ENCODE measurements at regions not wholly inside any gene's neighbourhood (a gene's known extent, or its start where the extent isn't known, plus 50 kb on each side); places are given as distances from the start of the nearest gene placed in this dataset.

DNA sequence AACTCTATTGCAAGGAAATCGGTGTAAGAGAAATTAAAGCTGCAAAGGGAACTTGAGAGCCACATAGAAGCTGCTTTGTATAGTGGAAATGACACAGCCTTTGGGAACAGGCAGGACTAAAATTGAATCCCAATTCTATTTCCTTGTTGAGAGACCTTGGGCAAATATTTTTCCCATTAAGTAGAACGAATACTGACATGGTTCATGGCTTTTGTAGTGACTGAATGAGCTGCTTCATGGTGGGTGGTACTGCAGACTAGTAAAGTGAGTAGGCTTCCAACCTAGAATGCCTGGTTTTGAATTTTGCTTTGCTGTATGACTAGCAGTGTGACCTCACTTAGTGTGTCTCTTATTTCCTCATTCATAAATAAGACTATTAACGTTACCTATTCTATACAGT is 182.2 kb upstream of the KCNIP4 start:
- TF ChIP-seq CTCF (conservative IDR thresholded peaks at IDR 0.05; ENCODE audit: low read depth, low read length), result no peak
- no peak overlapping the region for H3K4me3 ChIP-seq (ENCODE audit: low read length)
- DNase-seq (ENCODE audit: low read depth), result no peak

GRCh38 chr4:22129454-22130029 is 181.0 kb upstream of the KCNIP4 start:
- DNase-seq (ENCODE audit: low read depth), result peak; percentile 2
- TF ChIP-seq CTCF (conservative IDR thresholded peaks at IDR 0.05; ENCODE audit: low read depth, low read length), result peak; percentile 78
- H3K4me3 ChIP-seq (ENCODE audit: low read length), result no peak overlapping the region

DNA sequence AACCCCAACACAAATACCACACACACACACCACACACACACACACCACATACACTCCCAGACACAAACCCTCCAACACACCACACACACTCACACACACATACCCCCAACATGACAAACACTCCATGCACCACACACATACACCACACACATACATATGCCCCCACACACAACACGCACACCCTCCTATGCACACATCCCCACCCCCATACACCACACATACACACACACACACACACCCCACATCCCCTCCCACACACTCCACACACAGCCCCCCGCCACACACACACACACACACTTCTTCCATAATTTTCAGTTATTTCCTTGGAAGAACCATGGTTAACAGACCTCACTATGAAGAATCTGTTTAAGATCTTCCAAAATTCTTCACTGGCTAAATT is 173.5 kb upstream of the KCNIP4 start:
- no peak for DNase-seq (ENCODE audit: low read depth)
- H3K4me3 ChIP-seq (ENCODE audit: low read length), result no peak overlapping the region
- no peak for TF ChIP-seq CTCF (conservative IDR thresholded peaks at IDR 0.05; ENCODE audit: low read depth, low read length)

GRCh38 chr4:22115262-22115661 is 166.7 kb upstream of the KCNIP4 start:
- no peak overlapping the region for H3K4me3 ChIP-seq (ENCODE audit: low read length)
- no peak for TF ChIP-seq CTCF (conservative IDR thresholded peaks at IDR 0.05; ENCODE audit: low read depth, low read length)
- no peak for DNase-seq (ENCODE audit: low read depth)

DNA sequence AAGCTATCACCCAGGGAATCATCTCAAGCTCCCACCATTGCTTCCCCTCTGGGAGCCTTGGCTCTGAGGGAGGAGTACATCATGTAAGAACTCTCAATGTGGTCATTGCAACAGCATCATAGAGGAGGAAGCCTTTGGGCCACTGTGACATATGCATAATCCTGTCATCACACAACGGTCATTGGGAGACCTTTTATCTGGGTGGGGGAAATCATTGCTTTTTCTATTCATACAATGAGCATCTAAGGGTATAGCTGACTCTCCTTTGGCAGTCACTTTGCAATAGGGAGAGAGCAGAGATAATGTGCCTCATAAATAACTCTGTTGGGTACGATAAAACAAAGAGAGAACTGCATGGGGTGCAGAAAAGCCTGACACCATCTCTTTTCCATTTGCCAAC is 155.2 kb upstream of the KCNIP4 start:
- DNase-seq (ENCODE audit: low read depth), result no peak
- TF ChIP-seq CTCF (conservative IDR thresholded peaks at IDR 0.05; ENCODE audit: low read depth, low read length), result no peak

GRCh38 chr4:22099896-22100295 is 151.3 kb upstream of the KCNIP4 start:
- no peak for DNase-seq (ENCODE audit: low read depth)
- TF ChIP-seq CTCF (conservative IDR thresholded peaks at IDR 0.05; ENCODE audit: low read depth, low read length), result no peak
- no peak overlapping the region for H3K4me3 ChIP-seq (ENCODE audit: low read length)

More for the DNA sequence above, 155.2 kb upstream of the KCNIP4 start:
- H3K4me3 ChIP-seq (ENCODE audit: low read length), result no peak overlapping the region

GRCh38 chr4:22097596-22097995 is 149.0 kb upstream of the KCNIP4 start:
- H3K4me3 ChIP-seq (ENCODE audit: low read length), result no peak overlapping the region
- no peak for TF ChIP-seq CTCF (conservative IDR thresholded peaks at IDR 0.05; ENCODE audit: low read depth, low read length)
- no peak for DNase-seq (ENCODE audit: low read depth)

Measured in retinal pigment epithelial cell (primary cell).